BLaER1 treated with 17β-estradiol and CSF1 and Interleukin-3, amounts not matched to agents 10 nM and 100 nM (cell line): ENCODE measurements at regions not wholly inside any gene's neighbourhood (a gene's known extent, or its start where the extent isn't known, plus 50 kb on each side); places are given as distances from the start of the nearest gene placed in this dataset.
A peak's percentile ranks its signal among the peaks of the same experiment; 100 is the strongest.
"Not testable (repeated sequence)": the region's sequence is repeated elsewhere in the genome, so short reads cannot be mapped to it uniquely, and the experiment has no call there.

Experiments
- H3K27ac ChIP-seq, 11 experiments: shearing (Covaris generic); formaldehyde crosslinking; 2 replicates each; pipeline ENCODE4 v1.8.1; 2022
- H3K27me3 ChIP-seq, 11 experiments: shearing (Covaris generic); formaldehyde crosslinking; 2 replicates each; pipeline ENCODE4 v1.8.1; 2022
- H3K36me3 ChIP-seq, 11 experiments: shearing (Covaris generic); formaldehyde crosslinking; 2 replicates each; pipeline ENCODE4 v1.8.1; 2022
- H3K4me1 ChIP-seq, 10 experiments: shearing (Covaris generic); formaldehyde crosslinking; 2 replicates each; pipeline ENCODE4 v1.8.1; 2022
- H3K4me2 ChIP-seq, 11 experiments: shearing (Covaris generic); formaldehyde crosslinking; 2 replicates each; pipeline ENCODE4 v1.8.1; 2022
- H3K4me3 ChIP-seq, 10 experiments: shearing (Covaris generic); formaldehyde crosslinking; 2 replicates each; pipeline ENCODE4 v1.8.1; 2022
- H3K9ac ChIP-seq, 11 experiments: shearing (Covaris generic); formaldehyde crosslinking; 2 replicates each; pipeline ENCODE4 v1.8.1; 2022
- H3K9me3 ChIP-seq, 11 experiments: shearing (Covaris generic); formaldehyde crosslinking; replicated peaks in 1 of 11; 2 replicates each; pipeline ENCODE4 v1.8.1; 2022
- H4K20me1 ChIP-seq, 11 experiments: shearing (Covaris generic); formaldehyde crosslinking; 2 replicates each; pipeline ENCODE4 v1.8.1; 2022
- Cebpa-rat ChIP-seq, 11 experiments: shearing (Covaris generic); IDR thresholded peaks; 2 replicates each; pipeline ENCODE4 v1.8.1; 2022

GRCh38 chr6:51139950-51140385, 321.3 kb downstream of the TFAP2B start:
- TF ChIP-seq Cebpa-rat (IDR thresholded peaks at IDR 0.05), result no peak
- no peak overlapping the region for H3K27ac ChIP-seq
- H3K9ac ChIP-seq, result no peak overlapping the region
- H3K9me3 ChIP-seq, result peaks cover 3 to 21% (median 10%) of the 10 kb centered on the region in 11 experiments; a peak in 13 of 22 replicates
- H3K36me3 ChIP-seq, result no peaks in the 10 kb centered on the region
- no peaks in the 10 kb centered on the region for H3K27me3 ChIP-seq
- no peaks in the 10 kb centered on the region for H4K20me1 ChIP-seq
- no peak overlapping the region for H3K4me3 ChIP-seq
- no peak overlapping the region for H3K4me2 ChIP-seq
- peaks cover 0 to 15% (median 7%) of the 10 kb centered on the region in 10 experiments; a peak in 9 of 20 replicates for H3K4me1 ChIP-seq

DNA sequence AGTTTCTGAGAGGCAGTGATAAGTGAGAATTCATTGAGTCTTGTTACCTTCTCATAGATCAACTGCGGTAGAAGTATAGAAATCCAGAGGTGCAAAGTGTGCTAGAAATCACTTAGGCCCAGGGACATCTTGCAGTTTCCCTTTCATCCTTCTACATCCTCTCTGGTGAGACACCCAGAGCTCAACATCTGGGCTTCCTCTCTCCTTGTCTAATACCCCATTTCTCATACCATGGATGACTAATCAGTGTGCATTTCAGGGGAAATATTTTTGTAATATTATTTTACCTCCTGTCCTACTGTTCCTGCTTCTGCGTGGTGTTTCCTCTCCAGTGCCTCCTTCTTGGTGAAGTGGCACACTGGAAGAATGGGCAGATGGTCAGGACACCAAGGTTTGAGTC, 322.4 kb downstream of the TFAP2B start:
- peak overlapping the region in 4 of 11 experiments; percentile 19 to 59 (median 28); a peak in 6 of 22 replicates for H3K4me2 ChIP-seq
- H3K27me3 ChIP-seq, result no peaks in the 10 kb centered on the region
- peaks cover 0 to 16% (median 7%) of the 10 kb centered on the region in 11 experiments; a peak in 11 of 22 replicates for H3K9me3 ChIP-seq
- no peak for TF ChIP-seq Cebpa-rat (IDR thresholded peaks at IDR 0.05)
- H3K27ac ChIP-seq, result no peak overlapping the region; a peak in 1 of 22 replicates
- no peak overlapping the region for H3K4me3 ChIP-seq
- H4K20me1 ChIP-seq, result no peaks in the 10 kb centered on the region
- no peaks in the 10 kb centered on the region for H3K36me3 ChIP-seq
- H3K4me1 ChIP-seq, result peaks cover 0 to 15% (median 7%) of the 10 kb centered on the region in 10 experiments; a peak in 9 of 20 replicates
- no peak overlapping the region for H3K9ac ChIP-seq

- no peak for TF ChIP-seq Cebpa-rat (IDR thresholded peaks at IDR 0.05)
- H3K9me3 ChIP-seq, result peaks cover 0 to 12% (median 4%) of the 10 kb centered on the region in 11 experiments; a peak in 7 of 22 replicates
- peak overlapping the region in 6 of 11 experiments; percentile 14 to 51 (median 44); a peak in 9 of 22 replicates for H3K4me2 ChIP-seq
- H3K27me3 ChIP-seq, result no peaks in the 10 kb centered on the region
- no peak overlapping the region for H3K27ac ChIP-seq
- H4K20me1 ChIP-seq, result no peaks in the 10 kb centered on the region
- peaks cover 0 to 54% (median 31%) of the 10 kb centered on the region in 10 experiments; a peak in 14 of 20 replicates for H3K4me1 ChIP-seq
- H3K4me3 ChIP-seq, result no peak overlapping the region
- no peak overlapping the region for H3K9ac ChIP-seq
- H3K36me3 ChIP-seq, result no peaks in the 10 kb centered on the region
These were observed 329.1 kb downstream of the TFAP2B start for GRCh38 chr6:51147756-51148155.

DNA sequence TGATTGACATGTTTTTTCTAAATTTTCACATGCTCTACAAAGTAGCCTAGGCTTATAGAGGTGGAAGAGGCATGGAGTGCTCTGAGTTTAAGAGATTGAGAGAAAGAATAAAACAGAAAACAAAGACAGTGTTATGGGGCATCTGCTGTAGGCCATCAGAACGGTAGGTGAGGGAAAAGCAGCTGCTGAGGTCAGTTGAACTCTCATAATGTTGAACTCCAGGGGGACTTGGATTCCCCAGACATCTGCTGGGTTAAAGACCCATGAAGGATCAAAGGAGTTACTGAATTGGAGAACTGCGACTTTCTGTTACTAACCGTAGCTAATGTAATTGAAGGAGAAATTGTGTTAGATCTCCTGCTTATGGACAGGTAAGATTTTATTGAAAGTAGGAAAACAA, 333.9 kb downstream of the TFAP2B start:
- no peak overlapping the region for H3K27ac ChIP-seq
- H3K4me1 ChIP-seq, result peaks cover 0 to 63% (median 40%) of the 10 kb centered on the region in 10 experiments; a peak in 14 of 20 replicates
- peak overlapping the region in 8 of 11 experiments; percentile 30 to 66 (median 52); a peak in 14 of 22 replicates for H3K4me2 ChIP-seq
- H3K36me3 ChIP-seq, result no peaks in the 10 kb centered on the region
- no peaks in the 10 kb centered on the region for H3K27me3 ChIP-seq
- TF ChIP-seq Cebpa-rat (IDR thresholded peaks at IDR 0.05), result no peak
- H3K9me3 ChIP-seq, result peaks cover 0 to 11% (median 0%) of the 10 kb centered on the region in 11 experiments; a peak in 4 of 22 replicates
- H3K4me3 ChIP-seq, result no peak overlapping the region
- no peak overlapping the region for H3K9ac ChIP-seq
- H4K20me1 ChIP-seq, result no peaks in the 10 kb centered on the region

GRCh38 chr6:51153109-51153508, 334.4 kb downstream of the TFAP2B start:
- Histone ChIP-seq H3K9me3 (peaks cover 0 to 11% (median 0%) of the 10 kb centered on the region in 11 experiments; a peak in 4 of 22 replicates), H3K4me1 (peaks cover 0 to 58% (median 36%) of the 10 kb centered on the region in 10 experiments; a peak in 14 of 20 replicates), H3K4me2 (peak overlapping the region in 7 of 11 experiments; percentile 47 to 66 (median 52); a peak in 12 of 22 replicates), H3K27ac (no peak overlapping the region), H3K4me3 (no peak overlapping the region), H3K27me3 (no peaks in the 10 kb centered on the region), H3K9ac (no peak overlapping the region), H4K20me1 (no peaks in the 10 kb centered on the region), H3K36me3 (no peaks in the 10 kb centered on the region)
- TF ChIP-seq Cebpa-rat (IDR thresholded peaks at IDR 0.05), result no peak

DNA sequence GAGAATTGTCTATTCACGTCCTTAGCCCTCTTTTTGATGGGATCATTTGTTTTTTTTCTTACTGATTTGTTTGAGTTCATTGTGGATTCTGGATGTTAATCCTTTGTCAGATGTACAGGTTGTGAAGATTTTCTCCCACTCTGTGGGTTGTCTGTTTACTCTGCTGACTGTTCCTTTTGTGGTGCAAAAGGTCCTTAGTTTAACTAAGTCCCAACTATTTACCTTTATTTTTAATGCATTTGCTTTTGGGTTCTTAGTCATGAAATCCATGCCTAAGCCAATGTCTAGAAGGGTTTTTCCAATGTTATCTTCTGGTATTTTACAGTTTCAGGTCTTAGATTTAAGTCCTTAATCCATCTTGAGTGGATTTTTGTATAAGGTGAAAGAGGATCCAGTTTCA, 336.3 kb downstream of the TFAP2B start:
- not testable (repeated sequence) for H3K4me3 ChIP-seq, H3K4me2 ChIP-seq, H3K36me3 ChIP-seq, H3K9ac ChIP-seq, H3K27ac ChIP-seq, H4K20me1 ChIP-seq, H3K27me3 ChIP-seq
- Histone ChIP-seq H3K9me3 (peaks cover 0 to 19% (median 4%) of the 10 kb centered on the region in 11 experiments; a peak in 7 of 22 replicates), H3K4me1 (peaks cover 0 to 40% (median 21%) of the 10 kb centered on the region in 10 experiments; a peak in 14 of 20 replicates)

DNA sequence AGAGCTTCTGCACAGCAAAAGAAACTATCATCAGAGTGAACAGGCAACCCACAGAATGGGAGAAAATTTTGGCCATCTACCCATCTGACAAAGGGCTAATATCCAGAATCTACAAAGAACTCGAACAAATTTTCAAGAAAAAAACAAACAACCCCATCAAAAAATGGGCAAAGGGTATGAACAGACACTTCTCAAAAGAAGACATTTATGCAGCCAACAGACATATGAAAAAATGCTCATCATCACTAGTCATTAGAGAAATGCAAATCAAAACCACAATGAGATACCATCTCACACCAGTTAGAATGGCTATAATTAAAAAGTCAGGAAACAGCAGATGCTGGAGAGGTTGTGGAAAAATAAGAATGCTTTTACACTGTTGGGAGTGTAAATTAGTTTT, 340.6 kb downstream of the TFAP2B start:
- not testable (repeated sequence) for H3K4me3 ChIP-seq, H3K27ac ChIP-seq, H3K4me1 ChIP-seq, H3K4me2 ChIP-seq, H3K36me3 ChIP-seq, H3K27me3 ChIP-seq, H4K20me1 ChIP-seq, H3K9ac ChIP-seq
- H3K9me3 ChIP-seq, result peaks cover 0 to 14% (median 2%) of the 10 kb centered on the region in 11 experiments; a peak in 8 of 22 replicates

DNA sequence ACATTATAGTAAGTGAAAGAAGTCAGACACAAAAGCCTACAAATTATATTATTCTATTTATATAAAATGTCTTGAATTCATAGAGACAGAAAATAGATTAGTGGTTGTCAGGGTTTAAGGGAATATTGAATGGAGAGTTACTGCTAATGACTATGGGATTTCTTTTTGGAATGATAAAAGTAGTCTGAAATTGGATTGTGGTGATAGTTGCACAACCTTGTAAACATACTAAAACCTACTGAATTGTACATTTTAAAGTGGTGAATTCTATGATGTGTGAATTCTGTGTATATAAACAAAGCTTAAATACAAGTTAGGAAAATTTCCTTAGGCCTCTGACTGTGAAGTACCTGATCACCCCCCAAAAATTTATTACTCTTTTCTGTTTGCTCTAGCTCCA, 343.1 kb downstream of the TFAP2B start:
- Histone ChIP-seq H4K20me1 (no peaks in the 10 kb centered on the region), H3K9me3 (peaks cover 0 to 15% (median 4%) of the 10 kb centered on the region in 11 experiments; a peak in 8 of 22 replicates), H3K9ac (no peak overlapping the region), H3K4me3 (no peak overlapping the region), H3K36me3 (no peaks in the 10 kb centered on the region), H3K27ac (no peak overlapping the region), H3K4me2 (no peak overlapping the region), H3K27me3 (no peaks in the 10 kb centered on the region), H3K4me1 (peaks cover 0 to 2% (median under 1%) of the 10 kb centered on the region in 10 experiments; a peak in 7 of 20 replicates)
- no peak for TF ChIP-seq Cebpa-rat (IDR thresholded peaks at IDR 0.05)

DNA sequence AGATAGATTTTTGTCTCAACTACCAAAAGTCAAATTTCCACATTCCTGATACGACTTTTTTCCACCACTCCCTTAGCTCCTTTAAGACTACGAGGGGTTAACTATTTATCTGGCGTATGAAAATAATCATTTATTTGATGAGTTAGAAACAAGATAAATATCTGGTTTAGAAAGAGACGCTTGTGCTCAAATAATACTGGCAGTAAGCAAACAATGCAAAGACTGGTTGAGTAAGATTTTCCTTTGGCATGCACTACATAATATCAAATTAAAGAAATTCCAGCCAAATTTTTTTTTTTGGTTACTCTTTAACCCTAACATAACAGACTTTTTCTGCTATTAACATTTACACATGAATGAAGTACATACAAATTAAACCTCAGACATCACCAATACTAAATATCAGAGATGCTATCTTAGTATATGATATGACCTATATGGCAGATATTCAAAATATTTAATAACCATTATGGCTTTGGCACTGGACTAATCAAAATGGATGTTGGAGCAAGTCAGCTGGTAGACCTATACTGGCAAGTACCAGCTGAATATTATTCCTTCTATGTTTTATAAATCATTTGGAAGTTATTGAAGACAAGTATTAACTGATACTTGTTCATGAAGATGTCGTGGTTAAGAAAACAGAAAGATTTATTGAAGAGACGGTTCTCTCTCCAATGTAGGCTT, 345.3 kb downstream of the TFAP2B start:
- Histone ChIP-seq H3K27me3 (no peaks in the 10 kb centered on the region), H3K9ac (no peak overlapping the region), H3K36me3 (no peaks in the 10 kb centered on the region), H4K20me1 (no peaks in the 10 kb centered on the region), H3K4me2 (no peak overlapping the region), H3K27ac (no peak overlapping the region), H3K4me1 (peaks cover 0 to 14% (median 3%) of the 10 kb centered on the region in 10 experiments; a peak in 8 of 20 replicates), H3K9me3 (peaks cover 0 to 8% (median 4%) of the 10 kb centered on the region in 11 experiments; a peak in 6 of 22 replicates), H3K4me3 (no peak overlapping the region)
- TF ChIP-seq Cebpa-rat (IDR thresholded peaks at IDR 0.05), result no peak
